NCI-H2227 (cell line): ENCODE measurements at regions not wholly inside any gene's neighbourhood (a gene's known extent, or its start where the extent isn't known, plus 50 kb on each side); places are given as distances from the start of the nearest gene placed in this dataset.
A peak's percentile ranks its signal among the peaks of the same experiment; 100 is the strongest.
"Not testable (repeated sequence)": the region's sequence is repeated elsewhere in the genome, so short reads cannot be mapped to it uniquely, and the experiment has no call there.

Source experiments
- DNase-seq: peaks from one replicate; lab custom pipeline; 2025; ENCODE audit not compliant: unreplicated experiment; lab: John Stamatoyannopoulos, UW

DNA sequence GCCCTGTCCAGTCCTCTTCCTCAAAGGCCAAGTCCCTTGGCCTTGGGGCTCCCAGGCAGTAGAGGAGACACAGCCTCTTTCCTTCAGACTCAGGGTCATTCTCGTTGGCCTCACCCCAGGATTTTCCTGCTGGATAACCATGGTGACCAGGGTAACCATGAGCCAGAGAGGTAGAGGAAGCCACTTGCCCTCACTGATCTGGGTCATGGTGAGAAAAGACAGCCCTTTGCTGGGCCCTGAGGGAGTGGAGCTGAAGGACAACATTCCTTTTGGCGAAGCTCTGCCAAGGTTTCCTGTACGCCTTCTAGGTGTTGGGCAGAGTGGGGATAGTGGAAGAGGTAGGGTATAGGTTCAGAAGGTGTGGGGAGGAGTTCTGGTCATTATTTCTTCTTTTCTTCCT is 53.1 kb upstream of the WNT4 start:
- no peak for DNase-seq

DNA sequence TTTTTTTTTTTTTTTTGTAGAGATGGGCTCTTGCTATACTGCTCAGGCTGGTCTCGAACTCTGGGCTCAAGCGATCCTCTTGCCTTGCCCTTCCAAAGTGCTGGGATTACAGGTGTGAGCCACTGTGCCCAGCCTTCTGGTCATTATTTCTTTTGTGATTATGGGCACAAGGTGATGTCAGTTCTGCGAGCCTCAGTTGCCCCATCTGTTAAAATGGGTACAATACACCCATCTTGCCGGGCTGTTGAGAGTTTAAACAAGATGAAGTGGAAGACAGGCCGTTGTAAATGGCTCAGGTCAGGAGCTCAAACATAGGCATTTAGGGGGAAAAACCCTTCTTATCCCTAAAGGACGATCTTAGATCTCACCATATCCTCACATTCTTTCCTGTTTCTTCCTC is 53.7 kb upstream of the WNT4 start:
- DNase-seq: no peak

DNA sequence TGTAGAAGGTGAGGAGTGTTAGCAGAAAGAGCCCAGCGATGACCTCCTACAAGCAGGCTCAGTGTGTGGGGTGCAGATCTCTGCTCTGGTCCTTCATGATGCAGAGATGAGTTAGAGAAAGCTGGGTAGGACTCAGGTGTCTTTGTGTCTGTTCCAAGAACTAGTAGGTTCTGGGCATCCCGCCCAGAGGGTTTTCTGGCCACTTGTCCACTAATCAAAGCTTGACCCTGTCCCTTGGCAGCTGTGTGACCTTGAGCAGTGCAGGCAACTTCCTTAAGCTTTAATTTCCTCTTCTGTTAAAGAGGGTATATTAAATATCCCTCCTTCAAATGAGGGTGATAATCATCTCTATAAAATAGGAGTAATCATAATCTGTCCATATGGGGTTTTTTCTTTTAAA is 54.7 kb upstream of the WNT4 start:
- no peak for DNase-seq

DNA sequence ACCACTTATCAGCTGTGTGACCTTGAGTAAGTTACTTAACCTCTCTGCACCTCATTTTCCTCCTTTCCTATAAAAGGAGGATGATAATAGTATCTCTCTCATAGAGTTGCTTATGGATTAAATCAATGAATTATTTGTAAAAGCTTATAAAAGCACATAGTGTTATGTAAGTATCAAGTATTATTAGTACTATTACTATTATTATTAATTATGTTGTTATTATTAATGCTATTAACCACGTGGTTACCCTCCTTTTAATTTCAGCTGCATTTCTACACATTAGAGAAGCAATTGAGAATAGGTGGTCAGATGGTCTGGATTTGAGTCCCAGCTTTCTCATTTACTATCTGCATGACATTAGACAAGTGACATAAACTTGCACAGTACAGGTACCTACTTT is 58.1 kb upstream of the WNT4 start:
- no peak for DNase-seq

DNA sequence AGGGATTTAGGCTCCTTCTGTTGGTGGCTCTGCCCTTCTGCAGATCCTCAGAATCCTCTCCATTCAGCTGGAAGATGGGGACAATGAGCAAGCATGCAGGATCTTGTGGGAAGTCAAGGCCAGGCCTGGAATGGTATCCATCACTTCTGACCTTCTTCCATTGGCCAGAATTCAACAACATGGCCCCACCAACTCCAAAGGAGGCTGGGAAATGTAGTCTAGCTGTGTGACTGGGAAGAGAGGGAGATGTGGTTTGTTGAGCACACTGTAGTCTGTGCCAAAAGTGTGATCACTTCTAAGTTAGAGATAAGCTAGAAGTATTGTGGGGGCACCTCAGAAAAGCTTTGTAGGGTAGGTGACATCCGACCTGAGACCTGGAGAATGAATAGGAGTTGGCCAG is 60.4 kb upstream of the WNT4 start:
- no peak for DNase-seq

DNA sequence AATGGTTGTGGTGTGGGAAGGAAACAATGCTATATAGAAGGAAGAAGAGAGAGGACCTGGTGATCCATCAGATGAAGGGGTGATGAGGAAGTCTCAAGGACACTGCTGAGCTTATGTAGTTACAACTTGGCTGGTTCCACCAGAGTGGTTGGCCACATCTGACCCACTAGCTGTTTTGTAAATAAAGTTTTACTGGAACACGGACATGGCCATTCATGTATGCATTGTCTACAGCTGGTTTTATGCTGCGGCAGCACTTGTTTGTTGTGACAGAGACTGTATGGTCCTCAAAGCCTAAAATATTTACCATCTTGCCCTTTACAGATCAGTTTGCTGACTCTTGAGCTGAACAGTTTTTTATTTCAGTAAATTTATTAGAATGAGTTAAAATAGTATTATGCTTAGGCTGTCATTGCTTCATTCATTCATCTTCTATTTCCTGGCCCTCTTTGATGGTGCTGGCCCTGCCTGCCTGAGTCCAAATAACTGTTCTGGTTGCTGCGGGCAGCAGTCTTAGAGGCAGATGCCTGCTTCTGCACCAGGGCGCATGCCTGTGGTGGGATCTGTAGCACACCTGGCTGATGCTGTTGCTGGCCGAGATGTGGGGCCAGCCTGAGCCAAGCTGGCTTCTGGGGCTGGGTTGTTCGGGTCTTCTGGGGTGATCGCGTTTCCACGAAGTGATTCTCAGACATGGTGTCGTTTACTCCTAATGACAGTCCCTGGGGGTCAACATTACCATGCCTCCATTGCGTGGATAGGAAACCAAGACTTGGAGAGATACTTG is 61.4 kb upstream of the WNT4 start:
- DNase-seq: no peak

DNA sequence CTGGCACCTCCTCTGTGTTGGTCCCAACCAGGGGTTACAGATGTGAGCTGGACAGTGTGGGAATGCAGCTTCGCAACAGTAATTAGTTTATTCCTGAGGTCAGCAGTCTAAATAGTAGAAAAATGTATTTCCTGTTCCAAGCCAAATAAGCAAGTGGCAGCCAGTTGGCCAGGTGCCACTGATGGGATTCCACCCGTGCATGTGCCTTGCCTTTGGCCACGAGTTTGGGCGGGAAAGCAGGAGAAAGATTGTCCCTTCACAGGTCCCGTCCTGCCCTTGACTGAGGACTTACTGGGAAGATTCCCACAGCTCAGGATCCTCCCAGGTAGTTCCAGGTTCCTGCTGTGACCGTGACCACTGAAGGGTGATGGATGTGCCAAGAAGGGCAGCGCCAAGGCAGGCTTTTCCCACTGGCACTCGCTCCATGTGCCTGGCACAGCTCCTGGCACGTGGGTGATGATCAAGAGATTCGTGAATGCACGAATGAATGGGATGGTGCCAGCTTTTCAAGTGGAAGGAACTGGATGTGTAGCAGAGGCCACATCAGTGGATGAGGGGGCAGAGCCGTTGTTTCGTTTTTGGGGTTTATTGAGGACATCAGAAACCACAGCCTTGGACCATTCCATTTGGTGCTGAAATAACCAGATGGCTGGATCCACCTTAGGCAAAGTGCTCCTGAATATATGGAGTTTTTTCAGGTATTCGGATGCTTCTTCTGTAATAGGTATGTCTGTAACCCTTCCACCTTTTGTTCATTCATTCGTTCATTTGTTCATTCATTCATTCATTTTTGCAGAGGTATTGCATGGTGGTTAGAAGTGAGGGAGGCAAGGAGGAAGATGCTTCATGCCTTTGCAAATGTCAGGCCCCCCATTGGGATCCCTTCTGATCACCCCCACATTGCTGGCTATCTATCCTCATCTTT is 62.4 kb upstream of the WNT4 start:
- no peak for DNase-seq

DNA sequence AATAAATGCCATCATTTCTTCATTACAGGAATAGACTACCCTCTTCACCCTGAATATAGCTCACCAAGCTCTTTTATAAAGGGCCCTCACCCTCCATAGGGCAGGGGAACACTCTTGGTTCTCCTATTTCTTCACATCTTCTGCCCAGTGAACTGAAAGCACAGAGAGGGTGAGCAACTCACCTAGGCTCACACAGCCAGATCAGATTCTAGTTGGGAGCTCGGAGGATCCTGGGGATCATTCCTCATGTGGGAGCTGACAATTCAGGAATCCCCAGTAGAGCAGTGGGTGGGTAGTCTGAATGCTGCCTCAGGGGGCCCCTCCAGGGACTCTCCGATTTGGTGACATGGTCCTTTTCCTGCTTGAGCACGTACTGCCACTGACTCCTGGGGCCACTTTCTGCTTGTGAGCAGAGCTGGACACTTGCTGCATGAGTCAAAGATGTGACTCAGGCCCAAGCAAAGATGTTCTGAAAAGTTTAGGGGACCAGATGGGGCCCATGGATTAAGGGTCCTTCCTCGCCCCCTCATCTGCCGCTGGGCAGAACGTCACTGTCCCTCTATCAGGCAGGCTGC is 63.7 kb upstream of the WNT4 start:
- DNase-seq: no peak

DNA sequence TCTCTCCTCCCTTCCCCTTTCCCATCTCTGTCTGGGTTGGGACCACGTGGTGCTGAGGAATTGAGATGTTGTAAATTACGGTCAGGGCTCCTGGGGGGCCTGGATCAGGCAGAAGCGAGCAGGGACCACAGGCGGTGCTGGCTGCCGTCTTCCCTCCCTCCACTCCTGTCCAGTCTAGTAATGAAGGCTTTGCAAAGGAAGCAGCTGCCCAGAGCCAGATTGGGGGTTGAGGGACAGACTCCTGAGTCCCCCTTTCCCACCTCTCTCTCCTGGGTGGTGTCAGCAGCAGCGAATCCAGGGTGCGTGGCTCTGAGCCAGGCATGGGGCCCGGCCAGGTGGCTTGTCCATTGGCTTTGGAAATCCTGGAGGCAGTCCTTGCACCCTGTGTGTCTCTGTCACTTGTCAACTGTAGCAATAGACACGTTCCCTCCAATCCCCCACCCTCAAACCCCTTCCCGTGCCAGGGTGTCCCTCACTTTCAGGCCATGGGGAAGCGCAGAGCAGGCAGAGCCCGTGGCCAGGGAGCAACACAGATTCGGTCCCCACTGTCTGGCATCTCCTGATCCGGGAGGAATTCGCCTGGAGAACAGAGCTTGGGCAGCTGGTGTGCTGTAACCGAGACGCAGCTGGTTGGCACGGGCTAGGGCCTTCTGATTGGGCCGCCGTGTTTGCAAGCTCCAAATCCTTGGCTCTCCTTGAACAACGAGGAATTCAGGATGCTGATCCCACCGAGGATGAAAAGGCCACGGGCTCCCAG is 64.8 kb upstream of the WNT4 start:
- peak; percentile 53 for DNase-seq

DNA sequence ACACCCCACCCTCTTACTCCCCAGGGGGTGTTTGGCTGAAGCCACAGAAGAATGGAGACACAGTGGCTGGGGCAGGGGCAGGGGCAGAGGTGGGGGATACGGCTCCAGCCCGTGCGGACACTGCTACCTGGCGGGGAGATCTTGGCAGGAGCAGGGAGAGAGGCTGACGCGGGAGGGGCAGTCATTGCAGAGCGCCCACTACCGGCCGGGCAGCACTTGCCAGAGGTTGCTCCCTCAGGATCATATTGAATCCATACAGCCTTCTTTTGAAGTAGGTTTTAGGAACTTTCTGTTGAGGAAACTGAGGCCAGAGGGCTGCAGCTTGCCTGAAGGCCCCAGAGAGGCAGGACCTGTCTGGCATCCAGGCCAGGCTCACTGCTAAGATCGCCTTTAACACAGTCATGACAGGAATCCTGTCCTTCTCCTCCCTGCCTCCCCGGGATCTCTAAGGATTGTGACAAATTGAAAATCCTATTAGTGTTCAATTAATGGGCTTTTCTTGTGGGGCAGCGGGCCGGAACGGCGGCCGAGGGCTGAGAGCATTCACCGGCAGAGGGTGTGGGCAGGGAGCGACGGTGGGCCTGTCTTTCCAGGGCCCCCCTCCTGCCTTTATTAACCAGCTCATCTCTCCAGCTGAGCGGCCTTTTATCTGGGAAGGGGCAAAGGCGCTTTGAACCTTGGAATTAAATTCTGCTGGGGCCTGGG is 65.5 kb upstream of the WNT4 start:
- DNase-seq: no peak

DNA sequence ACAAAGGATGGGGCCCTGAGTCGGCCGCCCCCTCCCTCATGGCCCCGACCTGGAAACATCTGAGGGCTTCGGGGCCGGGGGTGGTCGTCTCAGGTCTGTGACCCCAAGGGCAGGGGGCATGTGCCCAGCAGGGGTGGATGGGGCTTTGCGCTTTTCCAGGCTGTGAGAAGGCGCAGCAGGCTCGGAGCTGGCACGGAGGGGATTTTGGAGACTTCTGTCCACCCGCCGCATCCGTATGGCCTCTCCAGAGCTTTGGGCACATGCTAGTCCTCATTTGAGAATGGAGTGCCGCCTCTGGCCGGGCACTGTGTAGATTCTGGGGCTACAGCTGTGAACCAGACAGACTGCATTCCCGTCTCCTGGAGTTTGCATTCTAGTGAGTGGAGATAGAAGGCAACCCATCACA is 66.1 kb upstream of the WNT4 start:
- no peak for DNase-seq

DNA sequence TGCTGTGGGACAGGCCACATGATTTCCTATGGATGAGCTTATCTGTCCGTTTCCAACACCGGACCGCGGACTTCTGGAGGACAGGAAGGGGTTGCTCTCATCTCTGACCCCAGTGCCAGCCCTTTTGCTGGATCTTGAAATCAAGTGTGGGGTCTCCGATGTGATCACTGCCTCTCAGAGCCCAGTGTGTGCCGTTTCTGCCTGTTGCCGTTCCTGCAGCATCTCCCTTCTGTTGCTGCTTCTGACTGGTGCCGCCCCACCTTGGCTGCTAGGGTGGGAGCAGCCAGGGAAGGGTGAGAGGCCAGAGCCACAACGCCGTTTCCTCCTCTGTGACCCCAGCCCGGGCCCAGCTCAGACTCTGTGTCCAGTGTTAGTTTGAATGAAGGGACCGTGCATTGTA is 67.3 kb upstream of the WNT4 start:
- DNase-seq: no peak

DNA sequence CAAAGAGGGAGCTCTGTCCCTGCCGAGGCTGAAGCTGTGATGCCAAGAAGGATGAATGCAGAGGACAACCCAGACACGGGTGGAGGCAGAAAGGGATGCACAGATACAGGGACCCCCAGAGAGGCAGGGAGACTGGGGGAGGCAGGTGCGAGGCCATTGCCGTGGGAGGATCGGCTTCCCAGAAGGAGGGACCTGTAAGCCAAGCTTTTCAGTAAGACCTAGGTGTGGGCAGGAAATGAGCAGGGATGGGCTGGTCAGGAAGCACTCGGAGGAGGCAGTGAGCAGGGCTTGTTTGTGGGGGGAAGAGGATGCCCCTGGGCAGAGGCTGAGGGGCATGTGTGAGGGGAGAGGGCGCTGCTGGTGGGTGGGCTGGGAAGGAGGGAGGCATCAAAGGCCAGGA is 67.7 kb upstream of the WNT4 start:
- no peak for DNase-seq

DNA sequence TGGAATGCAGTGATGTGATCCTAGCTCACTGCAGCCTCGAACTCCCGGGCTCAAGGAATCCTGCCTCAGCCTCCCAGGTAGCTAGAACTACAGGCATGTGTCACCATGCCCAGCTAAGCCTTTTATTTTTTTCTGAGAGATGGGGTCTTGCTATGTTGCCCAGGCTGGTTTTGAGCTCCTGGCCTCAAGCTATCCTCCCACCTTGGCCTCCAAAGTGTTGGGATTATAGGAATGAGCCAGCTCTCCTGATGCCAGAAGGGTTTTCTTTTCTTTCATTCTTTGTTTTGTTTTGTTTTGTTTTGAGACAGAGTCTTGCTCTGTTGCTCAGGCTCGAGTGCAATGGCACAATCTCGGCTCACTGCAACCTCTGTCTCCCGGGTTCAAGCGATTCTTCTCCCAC is 68.6 kb upstream of the WNT4 start:
- DNase-seq: not testable (repeated sequence)

DNA sequence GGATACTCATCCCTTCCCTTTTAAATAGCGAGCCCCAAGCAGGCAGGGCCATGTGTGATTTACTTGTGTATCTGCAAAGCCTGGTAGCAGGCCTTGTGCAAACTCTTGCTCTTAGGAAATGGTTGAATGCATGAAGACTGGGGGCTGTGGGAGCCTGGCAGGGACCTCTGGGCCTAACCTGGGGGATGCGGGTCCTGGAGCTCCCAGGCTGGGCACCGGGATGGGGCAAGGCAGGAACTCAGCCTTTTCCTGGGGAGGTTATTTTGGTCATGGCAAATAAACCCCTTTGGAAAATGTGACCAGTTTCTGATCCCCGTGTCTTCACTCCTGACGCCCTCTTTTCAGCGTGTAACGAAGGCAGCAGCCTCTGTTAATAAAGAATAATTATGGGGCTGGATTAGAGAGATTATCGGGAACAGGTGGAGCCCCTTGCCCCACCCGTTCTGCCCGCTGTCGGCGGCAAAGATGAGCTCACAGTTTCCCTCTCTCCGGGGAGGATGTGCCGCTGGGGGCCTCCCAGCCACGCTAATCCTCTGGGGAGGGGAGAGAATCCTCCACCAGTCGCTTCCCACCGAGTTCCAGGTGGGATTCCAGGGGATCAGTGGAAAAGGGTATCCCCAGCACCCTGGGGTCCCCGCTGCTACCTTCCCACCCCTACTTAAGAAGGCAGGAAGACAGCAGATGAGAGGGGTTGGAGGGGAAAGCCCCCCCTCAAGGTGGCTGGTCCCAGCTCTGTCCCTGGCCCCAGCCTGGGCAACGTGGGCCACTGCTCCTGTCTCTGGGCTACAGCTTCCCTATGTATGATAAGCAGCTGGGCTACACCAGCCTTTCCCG is 69.7 kb upstream of the WNT4 start:
- DNase-seq: peak; percentile 43

DNA sequence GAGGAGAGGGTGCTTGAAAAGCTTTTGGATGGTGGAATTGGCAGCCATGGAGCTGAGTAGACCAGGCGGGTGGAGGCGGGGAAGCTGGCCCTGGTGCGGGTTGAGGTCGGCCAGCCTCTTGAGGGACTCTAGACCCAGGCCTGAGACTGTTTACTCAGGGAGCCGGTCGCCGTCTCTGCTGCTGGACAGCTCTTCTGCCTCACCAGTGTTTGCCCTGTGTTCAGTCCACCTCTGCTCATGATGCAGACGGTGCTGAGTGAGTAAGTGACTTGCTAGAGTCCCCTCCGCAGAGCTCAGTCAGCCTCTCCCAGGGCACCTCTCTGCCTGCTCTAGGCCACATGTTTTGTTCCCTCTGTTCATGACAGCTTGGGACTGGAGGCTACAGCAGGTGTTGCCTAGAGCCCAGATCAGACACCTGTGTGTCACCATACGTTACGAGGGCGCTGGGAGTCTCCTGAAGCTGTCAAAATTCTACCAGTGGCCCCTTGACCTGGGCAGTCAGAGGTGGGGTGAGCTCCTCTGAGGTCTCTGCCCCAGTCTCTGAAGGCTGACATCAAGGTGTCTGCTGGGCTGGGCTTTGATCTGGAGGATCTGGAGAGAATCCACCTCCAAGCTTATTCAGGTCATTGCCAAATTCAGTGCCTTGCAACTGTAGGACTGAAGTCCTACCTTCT is 73.5 kb upstream of the WNT4 start:
- no peak for DNase-seq

DNA sequence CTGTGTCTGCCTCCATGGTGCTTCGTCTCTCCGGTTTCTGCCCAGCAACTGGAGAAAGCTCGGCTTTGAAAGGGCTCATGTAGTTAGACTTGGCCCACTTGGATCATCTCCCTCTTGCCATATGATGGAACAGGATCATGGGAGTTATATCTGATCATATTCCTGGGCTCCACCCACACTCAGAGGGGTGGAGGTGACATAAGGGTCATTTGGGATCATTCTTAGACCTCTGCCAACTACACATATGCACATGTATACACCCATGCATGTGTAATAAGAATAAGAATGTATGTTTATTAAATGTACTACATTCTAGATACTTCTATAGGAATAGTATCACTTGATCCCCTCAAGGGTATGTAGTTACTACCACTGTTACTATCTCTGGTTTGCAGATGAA is 74.1 kb upstream of the WNT4 start:
- no peak for DNase-seq

DNA sequence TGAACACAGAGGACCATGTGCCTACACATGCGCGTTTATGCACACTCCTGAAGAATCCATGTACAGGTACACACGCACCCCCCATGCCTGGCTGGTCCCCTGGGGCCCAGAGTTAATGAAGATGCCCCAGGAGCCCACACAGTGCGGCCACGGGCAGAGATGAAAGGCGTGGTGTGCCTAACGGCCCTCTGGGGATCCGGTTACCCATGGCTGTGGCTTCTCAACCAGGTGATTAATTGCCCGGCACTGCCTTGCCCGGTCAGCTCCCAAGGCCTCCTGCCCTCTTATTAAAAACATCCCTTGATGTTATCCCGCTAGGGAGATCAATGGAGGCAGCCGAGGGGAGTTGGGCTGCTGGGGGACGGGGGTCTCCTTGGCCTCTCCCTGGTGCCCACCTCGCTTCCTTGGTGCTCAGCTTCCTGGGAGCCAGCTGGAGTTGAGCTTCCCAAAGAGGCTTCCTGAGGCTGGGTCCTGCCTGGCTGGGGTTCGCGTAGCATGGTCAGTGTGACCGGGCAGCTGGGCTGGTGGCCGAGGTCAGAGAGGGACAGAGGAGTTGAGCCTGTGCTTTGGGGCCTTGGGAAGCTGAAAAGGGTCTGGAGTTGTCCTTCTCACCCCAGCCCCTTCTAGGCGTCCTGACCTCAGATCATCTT is 75.0 kb upstream of the WNT4 start:
- no peak for DNase-seq
